Esophagus muscularis mucosa (tissue), 4 donors: ENCODE measurements at regions not wholly inside any gene's neighbourhood (a gene's known extent, or its start where the extent isn't known, plus 50 kb on each side); places are given as distances from the start of the nearest gene placed in this dataset.

ENCODE experiments used
- DNase-seq: peaks from one replicate; pipeline ENCODE4 v3.0.0-alpha.2; 2017; ENCODE audit errors: extremely low spot score
- H3K27ac ChIP-seq, 4 donors: fragments of 200-600 bp; sonication (generic); replicated peaks in 1 of 4; 1 replicate in 3 of 4; 2 replicates in 1 of 4; pipeline ENCODE4 v1.5.1; 2016 to 2019; ENCODE audit warnings: mild to moderate bottlenecking in 1 of 4
- H3K27me3 ChIP-seq, 4 donors: fragments of 200-600 bp; sonication (generic); one replicate each; pipeline versions ENCODE4 v1.5.1 to v1.6.0; 2016 to 2019
- H3K36me3 ChIP-seq, 4 donors: fragments of 200-600 bp; sonication (generic); one replicate each; pipeline ENCODE4 v1.5.1; 2016 to 2019
- H3K4me1 ChIP-seq, 4 donors: fragments of 200-600 bp; sonication (generic); one replicate each; pipeline ENCODE4 v1.5.1; 2016 to 2019
- H3K4me3 ChIP-seq, 4 donors: fragments of 200-600 bp; sonication (generic); 1 replicate in 2 of 4; 2 replicates in 2 of 4; pipeline ENCODE4 v1.5.1; 2016 to 2019; ENCODE audit warnings: mild to moderate bottlenecking in 4 of 4, moderate library complexity in 1 of 4
- H3K9me3 ChIP-seq, 4 donors: fragments of 200-600 bp; sonication (generic); 1 replicate in 3 of 4; 2 replicates in 1 of 4; pipeline ENCODE4 v1.5.1; 2016 to 2019
- EP300 ChIP-seq: sonication (generic); formaldehyde crosslinking; IDR thresholded peaks from one replicate; pipeline ENCODE4 v1.6.1; 2017; ENCODE audit warnings: antibody characterized with exemption
- POLR2A ChIP-seq: fragments of 450-650 bp; IDR thresholded peaks from one replicate; pipeline ENCODE4 v1.6.1; 2017; ENCODE audit warnings: antibody characterized with exemption, moderate library complexity, mild to moderate bottlenecking, low read depth
- POLR2AphosphoS5 ChIP-seq, 2 donors: sonication (generic); formaldehyde crosslinking; IDR thresholded peaks; one replicate each; pipeline ENCODE4 v1.6.1; 2017; ENCODE audit warnings: antibody characterized with exemption in 2 of 2
- WGBS: methylation state at CpG from one replicate; pipeline ENCODE4 v1.1.5; 2018; 5-methylcytosine and 5-hydroxymethylcytosine counted together
- intact Hi-C: fragments of 100-400 bp; cut with DNase I; formaldehyde crosslinking; loops from one replicate; pipeline ENCODE4 v1.15.1; 2023
- TF ChIP-seq, protein P1 (sequence below), 3 experiments: fragments of 200-600 bp in 2 of 3; fragments of 450-650 bp in 1 of 3; sonication (generic) in 2 of 3; IDR thresholded peaks; one replicate each; pipeline ENCODE4 v1.5.1; 2017 to 2019; ENCODE audit warnings: antibody characterized with exemption in 3 of 3, mild to moderate bottlenecking in 2 of 3, moderate library complexity in 1 of 3

- TF ChIP-seq POLR2A (no peak), POLR2AphosphoS5 (IDR thresholded peaks at IDR 0.05) (no peak), EP300 (no peak)
- TF ChIP-seq, protein P1, sequence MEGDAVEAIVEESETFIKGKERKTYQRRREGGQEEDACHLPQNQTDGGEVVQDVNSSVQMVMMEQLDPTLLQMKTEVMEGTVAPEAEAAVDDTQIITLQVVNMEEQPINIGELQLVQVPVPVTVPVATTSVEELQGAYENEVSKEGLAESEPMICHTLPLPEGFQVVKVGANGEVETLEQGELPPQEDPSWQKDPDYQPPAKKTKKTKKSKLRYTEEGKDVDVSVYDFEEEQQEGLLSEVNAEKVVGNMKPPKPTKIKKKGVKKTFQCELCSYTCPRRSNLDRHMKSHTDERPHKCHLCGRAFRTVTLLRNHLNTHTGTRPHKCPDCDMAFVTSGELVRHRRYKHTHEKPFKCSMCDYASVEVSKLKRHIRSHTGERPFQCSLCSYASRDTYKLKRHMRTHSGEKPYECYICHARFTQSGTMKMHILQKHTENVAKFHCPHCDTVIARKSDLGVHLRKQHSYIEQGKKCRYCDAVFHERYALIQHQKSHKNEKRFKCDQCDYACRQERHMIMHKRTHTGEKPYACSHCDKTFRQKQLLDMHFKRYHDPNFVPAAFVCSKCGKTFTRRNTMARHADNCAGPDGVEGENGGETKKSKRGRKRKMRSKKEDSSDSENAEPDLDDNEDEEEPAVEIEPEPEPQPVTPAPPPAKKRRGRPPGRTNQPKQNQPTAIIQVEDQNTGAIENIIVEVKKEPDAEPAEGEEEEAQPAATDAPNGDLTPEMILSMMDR (IDR thresholded peaks at IDR 0.05): no peak
- no peak overlapping the region for H3K4me3 ChIP-seq
- intact Hi-C loops: no loop called here
- H3K4me1 ChIP-seq: no peaks in the 10 kb centered on the region
- no peak for DNase-seq
- H3K9me3 ChIP-seq: no peaks in the 10 kb centered on the region
- 91% methylated on average over 17 of the region's 26 CpGs for WGBS
- no peaks in the 10 kb centered on the region for H3K36me3 ChIP-seq
- no peak overlapping the region for H3K27ac ChIP-seq
- peaks cover 0 to 51% (median 0%) of the 10 kb centered on the region in 4 donors for H3K27me3 ChIP-seq
Observed at GRCh38 chr22:48639896-48640748, 1187.6 kb downstream of the BRD1 start.

- Histone ChIP-seq H3K4me3 (no peak overlapping the region), H3K27ac (no peak overlapping the region), H3K36me3 (no peaks in the 10 kb centered on the region), H3K4me1 (no peaks in the 10 kb centered on the region), H3K27me3 (peaks cover 0 to 55% (median 0%) of the 10 kb centered on the region in 4 donors), H3K9me3 (no peaks in the 10 kb centered on the region)
- no peak for TF ChIP-seq POLR2A
- TF ChIP-seq EP300: no peak
- TF ChIP-seq, protein P1 (IDR thresholded peaks at IDR 0.05): no peak
- TF ChIP-seq POLR2AphosphoS5 (IDR thresholded peaks at IDR 0.05): no peak
- WGBS: 72% methylated on average over 8 of the region's 19 CpGs
- intact Hi-C loops: no loop called here
- DNase-seq: no peak
Observed at GRCh38 chr22:48639021-48639795, 1188.5 kb downstream of the BRD1 start.

- 87% methylated on average over 14 of the region's 16 CpGs for WGBS
- no peaks in the 10 kb centered on the region for H3K9me3 ChIP-seq
- H3K4me3 ChIP-seq: no peak overlapping the region
- TF ChIP-seq POLR2A (no peak), EP300 (no peak), POLR2AphosphoS5 (IDR thresholded peaks at IDR 0.05) (no peak)
- TF ChIP-seq, protein P1 (IDR thresholded peaks at IDR 0.05): no peak
- H3K27ac ChIP-seq: no peak overlapping the region
- intact Hi-C loops: no loop called here
- peaks cover 0 to 50% (median 0%) of the 10 kb centered on the region in 4 donors for H3K27me3 ChIP-seq
- no peak for DNase-seq
- H3K4me1 ChIP-seq: no peaks in the 10 kb centered on the region
- no peaks in the 10 kb centered on the region for H3K36me3 ChIP-seq
Observed at GRCh38 chr22:48637231-48637630, 1190.4 kb downstream of the BRD1 start.

DNA sequence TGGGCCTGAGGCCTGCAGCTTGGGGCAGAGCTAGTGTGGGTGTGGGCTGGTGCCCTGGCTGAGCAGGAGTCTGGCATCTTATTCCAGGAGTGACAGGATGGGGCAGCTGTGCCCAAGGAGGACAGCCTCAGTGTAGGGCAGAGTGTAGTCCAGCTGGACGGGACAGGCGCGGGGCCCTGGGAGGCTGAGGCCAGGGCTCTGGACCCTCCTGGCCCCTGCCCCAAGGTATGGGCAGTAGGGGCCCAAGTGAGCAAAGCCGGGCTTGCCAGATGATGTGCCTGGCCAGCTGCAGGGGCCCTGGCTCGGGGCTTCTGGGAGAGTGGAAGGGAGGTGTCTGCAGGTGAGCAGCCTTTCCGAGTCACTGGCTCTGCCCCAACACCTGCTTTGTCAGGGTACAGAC, 1190.9 kb downstream of the BRD1 start:
- WGBS: 97% methylated on average over 4 of the region's 6 CpGs
- intact Hi-C loops: no loop called here
- peaks cover 0 to 50% (median 0%) of the 10 kb centered on the region in 4 donors for H3K27me3 ChIP-seq
- H3K4me1 ChIP-seq: no peaks in the 10 kb centered on the region
- H3K27ac ChIP-seq: no peak overlapping the region
- H3K4me3 ChIP-seq: no peak overlapping the region
- DNase-seq: no peak
- H3K36me3 ChIP-seq: no peaks in the 10 kb centered on the region
- TF ChIP-seq, protein P1 (IDR thresholded peaks at IDR 0.05): no peak
- TF ChIP-seq EP300 (no peak), POLR2A (no peak), POLR2AphosphoS5 (IDR thresholded peaks at IDR 0.05) (no peak)
- no peaks in the 10 kb centered on the region for H3K9me3 ChIP-seq
